IgD-negative memory B cell (primary cell): ENCODE measurements at regions not wholly inside any gene's neighbourhood (a gene's known extent, or its start where the extent isn't known, plus 50 kb on each side); places are given as distances from the start of the nearest gene placed in this dataset.
"Not testable (repeated sequence)": the region's sequence is repeated elsewhere in the genome, so short reads cannot be mapped to it uniquely, and the experiment has no call there.

Experiments used
- H3K27ac Mint-ChIP-seq, 3 donors: one replicate each; pipeline ENCODE4 v1.8.0; 2020 to 2022; ENCODE audit warnings: mild to moderate bottlenecking in 3 of 3, mixed read lengths in 3 of 3, moderate library complexity in 1 of 3
- H3K27me3 Mint-ChIP-seq: one replicate; pipeline ENCODE4 v1.8.0; 2021; ENCODE audit warnings: mixed read lengths
- H3K36me3 Mint-ChIP-seq: one replicate; pipeline ENCODE4 v1.8.0; 2020; ENCODE audit warnings: mild to moderate bottlenecking, mixed read lengths
- H3K4me1 Mint-ChIP-seq, 3 donors: one replicate each; pipeline ENCODE4 v1.8.0; 2020 to 2022; ENCODE audit warnings: mixed read lengths in 3 of 3, mild to moderate bottlenecking in 1 of 3
- H3K4me3 Mint-ChIP-seq, 4 donors: one replicate each; pipeline ENCODE4 v1.8.0; 2020 to 2022; ENCODE audit warnings: mild to moderate bottlenecking in 4 of 4, mixed read lengths in 4 of 4, moderate library complexity in 3 of 4
- H3K9me3 Mint-ChIP-seq, 3 donors: one replicate each; pipeline ENCODE4 v1.8.0; 2020 to 2021; ENCODE audit warnings: mixed read lengths in 3 of 3, mild to moderate bottlenecking in 1 of 3

DNA sequence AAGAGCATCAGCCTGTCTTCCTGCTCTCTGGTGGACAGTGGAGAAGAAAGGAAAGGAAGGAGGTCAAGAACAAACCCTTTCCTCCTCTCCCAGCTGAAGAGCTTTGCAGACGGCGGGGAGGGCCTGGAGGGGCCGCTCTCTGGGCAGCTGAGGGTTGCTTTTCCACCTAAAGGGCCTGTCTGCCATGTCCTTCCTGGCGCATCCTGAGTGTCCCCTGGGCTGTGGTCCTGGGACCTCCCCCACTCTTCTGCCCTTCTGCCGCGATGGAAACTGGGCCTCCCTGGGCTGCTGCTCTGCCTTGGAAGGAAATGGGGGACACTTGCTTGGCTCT, 107.0 kb downstream of the ETS2 start:
- H3K9me3 Mint-ChIP-seq = no peaks in the 10 kb centered on the region
- H3K36me3 Mint-ChIP-seq = no peaks in the 10 kb centered on the region
- H3K27me3 Mint-ChIP-seq = peaks cover 1% of the 10 kb centered on the region
- H3K27ac Mint-ChIP-seq = no peak overlapping the region
- no peak overlapping the region for H3K4me3 Mint-ChIP-seq
- no peaks in the 10 kb centered on the region for H3K4me1 Mint-ChIP-seq

DNA sequence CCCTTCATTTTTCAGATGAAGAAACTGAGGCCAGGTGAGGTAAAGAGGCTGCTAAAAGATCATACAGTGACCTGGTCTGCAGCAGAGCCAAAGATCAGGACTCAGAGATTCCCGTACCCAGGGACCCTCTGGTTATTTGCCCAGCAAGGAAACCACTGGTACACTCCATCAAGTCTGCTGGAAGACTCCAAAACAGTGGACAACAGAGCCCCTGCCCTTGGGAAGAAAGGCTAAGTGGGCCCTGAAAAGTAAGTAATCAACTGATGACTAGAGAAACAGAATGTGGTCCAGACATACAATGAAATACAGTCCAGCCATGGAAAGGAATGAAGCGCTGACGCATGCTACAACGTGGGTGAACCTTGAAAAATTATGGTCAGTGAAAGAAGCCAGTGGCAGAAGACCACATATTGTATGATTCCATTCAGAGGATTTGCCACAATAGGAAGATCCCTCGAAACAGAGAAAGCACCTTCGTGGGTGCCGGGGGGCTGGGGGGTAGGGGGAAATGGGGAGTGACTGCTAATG, 106.4 kb downstream of the ETS2 start:
- H3K36me3 Mint-ChIP-seq = no peaks in the 10 kb centered on the region
- H3K27me3 Mint-ChIP-seq = peaks cover 1% of the 10 kb centered on the region
- no peak overlapping the region for H3K27ac Mint-ChIP-seq
- H3K9me3 Mint-ChIP-seq = no peaks in the 10 kb centered on the region
- no peak overlapping the region for H3K4me3 Mint-ChIP-seq
- H3K4me1 Mint-ChIP-seq = no peaks in the 10 kb centered on the region

DNA sequence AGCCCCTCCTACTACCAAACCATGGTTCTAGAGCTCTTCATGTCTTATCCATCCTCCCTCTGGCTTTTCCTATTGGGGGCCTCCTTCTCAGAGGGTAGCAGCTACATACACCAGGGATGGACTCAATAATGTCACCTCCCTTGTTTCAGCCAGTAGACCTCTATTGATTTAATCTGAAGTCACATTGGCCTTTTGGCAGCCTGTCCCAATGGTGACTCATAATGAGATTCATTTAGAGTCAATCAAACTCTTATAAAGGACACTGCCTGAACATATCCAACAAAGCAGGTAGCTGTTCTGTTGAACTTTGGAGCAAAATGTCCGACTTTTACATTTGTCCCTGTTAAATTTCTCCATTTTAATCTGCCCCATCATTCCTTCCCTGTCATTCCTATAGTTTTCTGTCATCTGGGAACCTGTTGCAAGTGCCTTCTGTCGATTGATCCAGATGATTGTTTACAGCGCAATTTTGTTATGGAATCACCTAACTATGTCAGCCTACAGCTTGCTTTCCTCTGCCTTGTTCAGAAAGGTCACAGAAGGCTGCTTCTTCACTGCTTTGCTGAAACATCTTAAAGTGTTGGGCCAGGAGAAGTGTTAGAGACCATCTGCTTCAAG, 105.9 kb downstream of the ETS2 start:
- Mint-ChIP-seq H3K4me3 (no peak overlapping the region), H3K9me3 (no peaks in the 10 kb centered on the region)

GRCh38 chr21:38910390-38911067, 104.8 kb downstream of the ETS2 start:
- H3K36me3 Mint-ChIP-seq = no peaks in the 10 kb centered on the region
- H3K27ac Mint-ChIP-seq = no peak overlapping the region
- peaks cover 4% of the 10 kb centered on the region for H3K27me3 Mint-ChIP-seq
- H3K9me3 Mint-ChIP-seq = no peaks in the 10 kb centered on the region
- H3K4me1 Mint-ChIP-seq = no peaks in the 10 kb centered on the region
- no peak overlapping the region for H3K4me3 Mint-ChIP-seq

More for the DNA sequence above, 105.9 kb downstream of the ETS2 start:
- H3K4me1 Mint-ChIP-seq = no peaks in the 10 kb centered on the region
- no peak overlapping the region for H3K27ac Mint-ChIP-seq
- no peaks in the 10 kb centered on the region for H3K36me3 Mint-ChIP-seq
- peaks cover 4% of the 10 kb centered on the region for H3K27me3 Mint-ChIP-seq

GRCh38 chr21:38909929-38910328, 104.2 kb downstream of the ETS2 start:
- Mint-ChIP-seq H3K4me1 (no peaks in the 10 kb centered on the region), H3K27me3 (peaks cover 4% of the 10 kb centered on the region), H3K27ac (no peak overlapping the region), H3K36me3 (peaks cover 3% of the 10 kb centered on the region), H3K9me3 (peaks cover 0 to 3% (median 0%) of the 10 kb centered on the region in 3 donors), H3K4me3 (no peak overlapping the region)

DNA sequence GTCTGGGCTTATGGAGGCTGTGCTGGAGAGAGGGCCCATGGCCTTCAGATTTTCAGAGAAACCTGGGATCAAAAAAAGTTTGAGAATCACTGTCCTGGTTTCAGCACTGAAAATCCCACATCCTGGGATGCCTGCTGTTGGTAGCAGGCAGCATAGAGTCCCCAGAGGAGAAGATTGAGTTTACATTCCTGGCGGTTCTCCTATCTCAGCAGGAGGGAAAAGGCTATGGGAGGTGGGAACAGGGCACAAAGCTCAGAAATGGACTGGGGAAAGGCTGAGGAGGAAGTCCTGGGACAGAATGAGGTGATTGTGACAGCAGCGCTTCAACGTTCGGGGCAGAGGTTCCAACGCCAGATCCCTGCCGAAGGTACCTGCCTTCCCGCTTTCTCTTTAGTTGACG, 103.4 kb downstream of the ETS2 start:
- Mint-ChIP-seq H3K4me3 (no peak overlapping the region), H3K36me3 (peaks cover 3% of the 10 kb centered on the region), H3K4me1 (no peaks in the 10 kb centered on the region), H3K9me3 (peaks cover 0 to 4% (median 0%) of the 10 kb centered on the region in 3 donors), H3K27me3 (peaks cover 4% of the 10 kb centered on the region), H3K27ac (no peak overlapping the region)

DNA sequence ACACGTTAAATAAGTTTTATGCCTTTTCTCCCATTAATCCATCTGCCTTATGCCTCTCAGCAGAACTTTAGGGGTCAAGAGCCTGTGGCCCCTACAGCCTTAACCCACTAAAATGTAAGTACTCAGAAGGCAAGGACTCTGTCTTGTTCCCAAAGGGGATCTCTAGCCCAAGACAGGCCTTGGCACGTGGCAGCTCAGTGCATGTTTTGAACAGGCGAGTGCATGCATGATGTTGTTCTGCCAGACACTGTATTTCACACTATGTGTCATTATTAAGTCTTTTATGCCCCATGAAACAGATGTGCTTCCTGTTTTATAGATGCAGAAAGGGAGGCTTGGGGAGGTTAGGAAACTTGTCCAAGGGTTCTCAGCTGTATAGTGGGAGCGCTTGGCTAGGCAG, 102.8 kb downstream of the ETS2 start:
- H3K4me3 Mint-ChIP-seq = no peak overlapping the region
- H3K36me3 Mint-ChIP-seq = peaks cover 3% of the 10 kb centered on the region
- peaks cover 0 to 5% (median 0%) of the 10 kb centered on the region in 3 donors for H3K9me3 Mint-ChIP-seq
- H3K27ac Mint-ChIP-seq = peak overlapping the region in 1 of 3 donors; percentile 39
- H3K4me1 Mint-ChIP-seq = no peaks in the 10 kb centered on the region
- H3K27me3 Mint-ChIP-seq = peaks cover 4% of the 10 kb centered on the region

- H3K27me3 Mint-ChIP-seq = peaks cover 2% of the 10 kb centered on the region
- no peak overlapping the region for H3K27ac Mint-ChIP-seq
- no peaks in the 10 kb centered on the region for H3K4me1 Mint-ChIP-seq
- peaks cover 3% of the 10 kb centered on the region for H3K36me3 Mint-ChIP-seq
- no peak overlapping the region for H3K4me3 Mint-ChIP-seq
- peaks cover 0 to 8% (median 5%) of the 10 kb centered on the region in 3 donors for H3K9me3 Mint-ChIP-seq
Observed at GRCh38 chr21:38905752-38906151, 100.0 kb downstream of the ETS2 start.

- Mint-ChIP-seq H3K4me3 (peak overlapping the region in 1 of 4 donors; percentile 62), H3K27me3 (peaks cover 2% of the 10 kb centered on the region), H3K27ac (no peak overlapping the region), H3K4me1 (no peaks in the 10 kb centered on the region), H3K36me3 (peaks cover 3% of the 10 kb centered on the region), H3K9me3 (peaks cover 0 to 8% (median 5%) of the 10 kb centered on the region in 3 donors)
Observed at GRCh38 chr21:38905328-38905727, 99.6 kb downstream of the ETS2 start.

DNA sequence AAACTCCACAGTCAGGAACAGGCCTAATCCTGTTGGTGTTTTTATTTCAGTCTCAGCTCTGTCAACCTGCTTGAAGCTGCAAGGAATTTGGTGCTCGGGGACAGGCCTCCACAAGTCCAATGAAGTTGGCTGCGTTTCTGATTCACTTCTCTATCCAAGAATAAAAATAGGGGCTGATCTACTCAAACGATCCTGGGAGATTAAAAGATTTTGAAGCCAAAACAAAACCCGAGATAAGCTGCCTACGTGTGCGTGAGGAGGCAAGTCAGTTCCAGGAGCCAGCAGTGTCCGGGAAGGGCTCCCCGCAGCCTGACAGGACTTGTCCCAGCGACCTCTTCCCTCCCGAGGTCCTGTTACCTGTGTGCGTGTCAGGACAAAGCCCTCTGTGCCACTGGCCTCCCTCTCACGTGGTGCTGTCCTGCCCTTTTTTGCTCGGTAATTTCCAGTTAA, 98.0 kb downstream of the ETS2 start:
- H3K4me3 Mint-ChIP-seq = no peak overlapping the region
- H3K9me3 Mint-ChIP-seq = peaks cover 0 to 10% (median 7%) of the 10 kb centered on the region in 3 donors
- no peaks in the 10 kb centered on the region for H3K4me1 Mint-ChIP-seq
- peaks cover 3% of the 10 kb centered on the region for H3K36me3 Mint-ChIP-seq
- H3K27ac Mint-ChIP-seq = no peak overlapping the region
- peaks cover 2% of the 10 kb centered on the region for H3K27me3 Mint-ChIP-seq

GRCh38 chr21:38902608-38903445, 97.1 kb downstream of the ETS2 start:
- Mint-ChIP-seq H3K4me3 (no peak overlapping the region), H3K36me3 (peaks cover 3% of the 10 kb centered on the region), H3K9me3 (peaks cover 0 to 10% (median 7%) of the 10 kb centered on the region in 3 donors), H3K4me1 (no peaks in the 10 kb centered on the region), H3K27me3 (peaks cover 2% of the 10 kb centered on the region), H3K27ac (no peak overlapping the region)

- Mint-ChIP-seq H3K4me3 (no peak overlapping the region), H3K4me1 (no peaks in the 10 kb centered on the region), H3K9me3 (peaks cover 0 to 10% (median 7%) of the 10 kb centered on the region in 3 donors), H3K27me3 (no peaks in the 10 kb centered on the region), H3K36me3 (peaks cover 3% of the 10 kb centered on the region), H3K27ac (no peak overlapping the region)
Observed at GRCh38 chr21:38900499-38900898, 94.8 kb downstream of the ETS2 start.

GRCh38 chr21:38899985-38900384, 94.3 kb downstream of the ETS2 start:
- H3K9me3 Mint-ChIP-seq, H3K4me1 Mint-ChIP-seq, H3K27ac Mint-ChIP-seq, H3K36me3 Mint-ChIP-seq, H3K4me3 Mint-ChIP-seq, H3K27me3 Mint-ChIP-seq: not testable (repeated sequence)

- Mint-ChIP-seq H3K36me3 (no peaks in the 10 kb centered on the region), H3K27me3 (no peaks in the 10 kb centered on the region), H3K27ac (no peak overlapping the region), H3K9me3 (peaks cover 0 to 10% (median 4%) of the 10 kb centered on the region in 3 donors), H3K4me3 (no peak overlapping the region), H3K4me1 (no peaks in the 10 kb centered on the region)
Observed at GRCh38 chr21:38899277-38899947, 93.7 kb downstream of the ETS2 start.
